ENCODE measurements at regions not wholly inside any gene's neighbourhood (a gene's known extent, or its start where the extent isn't known, plus 50 kb on each side); places are given as distances from the start of the nearest gene placed in this dataset.

- TF ChIP-seq CTCF (IDR thresholded peaks at IDR 0.05) (no peak), POLR2A (IDR thresholded peaks at IDR 0.05) (no peak)
Measured at GRCh38 chr10:123398756-123399155, 244.6 kb downstream of the BUB3 start.

Measured in esophagus squamous epithelium (tissue), 4 donors.